WERI-Rb-1 (cell line): ENCODE measurements at regions not wholly inside any gene's neighbourhood (a gene's known extent, or its start where the extent isn't known, plus 50 kb on each side); places are given as distances from the start of the nearest gene placed in this dataset.

Experiments used
- DNase-seq: peaks from one replicate; pipeline ENCODE4 v3.0.0-alpha.2; 2020
- H3K27ac ChIP-seq: fragments of 250-450 bp; sonication (Bioruptor Pico); 2 replicates; pipeline ENCODE4 v1.5.1; 2020; ENCODE audit warnings: mild to moderate bottlenecking, moderate library complexity
- H3K27me3 ChIP-seq: fragments of 250-450 bp; sonication (Bioruptor Pico); 2 replicates; pipeline ENCODE4 v1.5.1; 2021; ENCODE audit warnings: mild to moderate bottlenecking, low read depth, moderate library complexity; ENCODE audit not compliant: insufficient read depth, severe bottlenecking
- H3K36me3 ChIP-seq: fragments of 250-450 bp; sonication (Bioruptor Pico); 2 replicates; pipeline ENCODE4 v1.5.1; 2020; ENCODE audit warnings: mild to moderate bottlenecking, moderate library complexity
- H3K4me3 ChIP-seq: 2 replicates; pipeline ENCODE4 v1.5.1; 2011; ENCODE audit warnings: low read depth, mild to moderate bottlenecking, control low read depth, low read length
- H3K9me3 ChIP-seq: fragments of 250-450 bp; sonication (Bioruptor Pico); 2 replicates; pipeline ENCODE4 v1.5.1; 2021; ENCODE audit warnings: mild to moderate bottlenecking, moderate library complexity; ENCODE audit not compliant: severe bottlenecking
- CTCF ChIP-seq: IDR thresholded peaks from 2 replicates; pipeline ENCODE4 v1.5.1; 2011; ENCODE audit warnings: low read depth, mild to moderate bottlenecking, control low read depth, inconsistent platforms, low read length

GRCh38 chr3:64450396-64450956, 225.2 kb upstream of the PRICKLE2 start:
- no peak for TF ChIP-seq CTCF
- H3K27ac ChIP-seq: no peak overlapping the region
- no peak for DNase-seq
- H3K4me3 ChIP-seq: no peak overlapping the region
- H3K27me3 ChIP-seq: no peaks in the 10 kb centered on the region
- H3K9me3 ChIP-seq: no peaks in the 10 kb centered on the region
- no peaks in the 10 kb centered on the region for H3K36me3 ChIP-seq

GRCh38 chr3:64449026-64449425, 223.8 kb upstream of the PRICKLE2 start:
- Histone ChIP-seq H3K4me3 (no peak overlapping the region), H3K27me3 (no peaks in the 10 kb centered on the region), H3K36me3 (no peaks in the 10 kb centered on the region), H3K9me3 (no peaks in the 10 kb centered on the region), H3K27ac (no peak overlapping the region)
- no peak for TF ChIP-seq CTCF
- no peak for DNase-seq

GRCh38 chr3:64445944-64446300, 220.7 kb upstream of the PRICKLE2 start:
- Histone ChIP-seq H3K9me3 (no peaks in the 10 kb centered on the region), H3K27ac (no peak overlapping the region), H3K27me3 (no peaks in the 10 kb centered on the region), H3K36me3 (no peaks in the 10 kb centered on the region), H3K4me3 (no peak overlapping the region)
- no peak for TF ChIP-seq CTCF
- DNase-seq: no peak

GRCh38 chr3:64445109-64445943, 220.1 kb upstream of the PRICKLE2 start:
- no peak for TF ChIP-seq CTCF
- peak; percentile 86 for DNase-seq
- peak overlapping the region; percentile 67 for H3K27ac ChIP-seq
- H3K36me3 ChIP-seq: no peaks in the 10 kb centered on the region
- peak overlapping the region; percentile 72 for H3K4me3 ChIP-seq
- H3K9me3 ChIP-seq: no peaks in the 10 kb centered on the region
- H3K27me3 ChIP-seq: no peaks in the 10 kb centered on the region

GRCh38 chr3:64444490-64445108, 219.3 kb upstream of the PRICKLE2 start:
- H3K36me3 ChIP-seq: no peaks in the 10 kb centered on the region
- peak overlapping the region; percentile 72 for H3K4me3 ChIP-seq
- TF ChIP-seq CTCF: no peak
- peak overlapping the region; percentile 67 for H3K27ac ChIP-seq
- no peak for DNase-seq
- H3K27me3 ChIP-seq: no peaks in the 10 kb centered on the region
- H3K9me3 ChIP-seq: no peaks in the 10 kb centered on the region
